Ishikawa (cell line): ENCODE measurements at regions not wholly inside any gene's neighbourhood (a gene's known extent, or its start where the extent isn't known, plus 50 kb on each side); places are given as distances from the start of the nearest gene placed in this dataset.

Experiments
- CEBPB ChIP-seq: IDR thresholded peaks from 2 replicates; pipeline ENCODE4 v1.6.1; 2012
- CREB1 ChIP-seq: IDR thresholded peaks from 2 replicates; pipeline ENCODE4 v1.6.1; 2012; ENCODE audit warnings: low read depth
- EP300 ChIP-seq: IDR thresholded peaks from 2 replicates; pipeline ENCODE4 v1.6.1; 2012; ENCODE audit warnings: borderline replicate concordance
- FOXM1 ChIP-seq: IDR thresholded peaks from 2 replicates; pipeline ENCODE4 v1.6.1; 2012; ENCODE audit warnings: low read depth, borderline replicate concordance
- MAX ChIP-seq: IDR thresholded peaks from 2 replicates; pipeline ENCODE4 v1.6.1; 2012
- NFIC ChIP-seq: IDR thresholded peaks from 2 replicates; pipeline ENCODE4 v1.6.1; 2012
- RAD21 ChIP-seq: IDR thresholded peaks from 2 replicates; pipeline ENCODE4 v1.6.1; 2012; ENCODE audit warnings: low read depth
- REST ChIP-seq: IDR thresholded peaks from 2 replicates; pipeline ENCODE4 v1.6.1; 2012; ENCODE audit warnings: low read depth, mild to moderate bottlenecking
- TAF1 ChIP-seq: IDR thresholded peaks from 2 replicates; pipeline ENCODE4 v1.6.1; 2012; ENCODE audit warnings: low read depth, mild to moderate bottlenecking
- TCF12 ChIP-seq: IDR thresholded peaks from 2 replicates; pipeline ENCODE4 v1.6.1; 2012; ENCODE audit warnings: low read depth
- TEAD4 ChIP-seq: IDR thresholded peaks from 2 replicates; pipeline ENCODE4 v1.6.1; 2012
- YY1 ChIP-seq: IDR thresholded peaks from 2 replicates; pipeline ENCODE4 v1.6.1; 2012; ENCODE audit warnings: low read depth
- ZBTB7A ChIP-seq: IDR thresholded peaks from 2 replicates; pipeline ENCODE4 v1.6.1; 2012; ENCODE audit warnings: low read depth
- TF ChIP-seq, protein P1 (sequence below): IDR thresholded peaks from 2 replicates; pipeline ENCODE4 v1.6.1; 2012

- TF ChIP-seq EP300 = no peak
- no peak for TF ChIP-seq REST
- TF ChIP-seq RAD21 = no peak
- TF ChIP-seq TCF12 = no peak
- TF ChIP-seq TEAD4 = no peak
- TF ChIP-seq YY1 = no peak
- TF ChIP-seq CREB1 = no peak
- no peak for TF ChIP-seq MAX
- no peak for TF ChIP-seq ZBTB7A
- TF ChIP-seq TAF1 = no peak
- no peak for TF ChIP-seq CEBPB
- TF ChIP-seq, protein P1, sequence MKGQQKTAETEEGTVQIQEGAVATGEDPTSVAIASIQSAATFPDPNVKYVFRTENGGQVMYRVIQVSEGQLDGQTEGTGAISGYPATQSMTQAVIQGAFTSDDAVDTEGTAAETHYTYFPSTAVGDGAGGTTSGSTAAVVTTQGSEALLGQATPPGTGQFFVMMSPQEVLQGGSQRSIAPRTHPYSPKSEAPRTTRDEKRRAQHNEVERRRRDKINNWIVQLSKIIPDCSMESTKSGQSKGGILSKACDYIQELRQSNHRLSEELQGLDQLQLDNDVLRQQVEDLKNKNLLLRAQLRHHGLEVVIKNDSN = no peak
- no peak for TF ChIP-seq NFIC
- no peak for TF ChIP-seq FOXM1
Observed at GRCh38 chr21:21969211-21969610, 971.0 kb downstream of the NCAM2 start.
